Transverse colon (tissue), 4 donors: ENCODE measurements at regions not wholly inside any gene's neighbourhood (a gene's known extent, or its start where the extent isn't known, plus 50 kb on each side); places are given as distances from the start of the nearest gene placed in this dataset.

ENCODE experiments used
- DNase-seq: peaks from one replicate; pipeline ENCODE4 v3.0.0-alpha.2; 2019
- H3K27ac ChIP-seq, 4 donors: fragments of 200-600 bp; sonication (generic); 2 replicates each; pipeline ENCODE4 v1.5.1; 2016 to 2018; ENCODE audit warnings: inconsistent platforms in 4 of 4
- H3K27me3 ChIP-seq: fragments of 200-600 bp; sonication (generic); 2 replicates; pipeline ENCODE4 v1.5.1; 2017; ENCODE audit warnings: inconsistent platforms
- H3K36me3 ChIP-seq, 4 donors: fragments of 200-600 bp; sonication (generic); 2 replicates each; pipeline ENCODE4 v1.5.1; 2017 to 2019; ENCODE audit warnings: inconsistent platforms in 4 of 4
- H3K4me1 ChIP-seq, 4 donors: fragments of 200-600 bp; sonication (generic); 2 replicates each; pipeline ENCODE4 v1.5.1; 2017 to 2020; ENCODE audit warnings: inconsistent platforms in 4 of 4
- H3K4me3 ChIP-seq, 4 donors: fragments of 200-600 bp; sonication (generic); 1 replicate in 1 of 4; 2 replicates in 3 of 4; pipeline versions ENCODE4 v1.5.1 to v1.6.1; 2017 to 2019; ENCODE audit warnings: inconsistent platforms in 4 of 4
- H3K9me3 ChIP-seq, 2 donors: fragments of 200-600 bp; sonication (generic); 2 replicates each; pipeline ENCODE4 v1.5.1; 2017 to 2019; ENCODE audit warnings: inconsistent platforms in 2 of 2
- EP300 ChIP-seq: sonication (generic); formaldehyde crosslinking; IDR thresholded peaks from one replicate; pipeline ENCODE4 v1.6.1; 2017; ENCODE audit warnings: antibody characterized with exemption, low read depth
- POLR2A ChIP-seq: fragments of 450-650 bp; IDR thresholded peaks from one replicate; pipeline ENCODE4 v1.6.1; 2016; ENCODE audit warnings: antibody characterized with exemption, mild to moderate bottlenecking, moderate library complexity
- POLR2AphosphoS5 ChIP-seq, 3 donors: sonication (generic); formaldehyde crosslinking; IDR thresholded peaks; one replicate each; pipeline ENCODE4 v1.6.1; 2016; ENCODE audit warnings: antibody characterized with exemption in 3 of 3
- WGBS, 2 donors: methylation state at CpG; one replicate each; pipeline ENCODE4 v1.1.5; 2018; ENCODE audit warnings: low coverage in 1 of 2; 5-methylcytosine and 5-hydroxymethylcytosine counted together
- in situ Hi-C, 4 donors: fragments of 200-750 bp; cut with MboI; loops; one replicate each; pipeline versions ENCODE4 v1.15.0 to v1.15.1; 2017; ENCODE audit warnings: low sequenced_read_pairs in 3 of 4, low pct_ligation_motif_present in 1 of 4, low pct_unique_long_range_greater_than_20kb in 1 of 4
- intact Hi-C: fragments of 100-400 bp; cut with DNase I; formaldehyde crosslinking; loops from one replicate; pipeline ENCODE4 v1.15.1; 2023; ENCODE audit warnings: low total_unique reads
- TF ChIP-seq, protein P1 (sequence below), 5 experiments: fragments of 200-600 bp in 3 of 5; fragments of 450-650 bp in 2 of 5; sonication (generic) in 3 of 5; IDR thresholded peaks; 1 replicate in 2 of 5; 2 replicates in 3 of 5; pipeline ENCODE4 v1.5.1; 2016 to 2017; ENCODE audit warnings: antibody characterized with exemption in 5 of 5, inconsistent platforms in 3 of 5, mild to moderate bottlenecking in 2 of 5, moderate library complexity in 1 of 5

DNA sequence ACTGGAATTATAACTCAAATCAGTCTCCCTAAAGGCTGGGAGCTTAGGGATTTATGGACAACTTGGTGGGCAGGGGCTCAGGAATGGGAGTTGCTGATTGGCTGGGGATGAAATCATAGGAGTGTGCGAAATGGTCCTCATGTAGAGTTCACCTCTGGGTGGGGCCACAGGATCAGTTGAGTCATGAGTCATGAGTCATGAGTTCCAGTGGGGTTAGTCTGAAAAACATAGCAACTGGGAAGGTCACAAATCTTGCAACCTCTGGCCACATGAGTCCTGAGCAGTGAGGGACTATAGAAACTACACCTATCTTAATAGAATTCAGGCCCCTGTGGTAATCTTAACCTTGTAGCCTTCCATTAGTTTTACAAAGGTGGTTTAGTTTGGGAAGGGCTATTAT is 383.3 kb downstream of the RBM43 start:
- in situ Hi-C loops: no loop called here
- intact Hi-C loops: no loop called here
- Histone ChIP-seq H3K4me3 (no peak overlapping the region), H3K9me3 (no peaks in the 10 kb centered on the region), H3K27me3 (no peaks in the 10 kb centered on the region), H3K36me3 (no peaks in the 10 kb centered on the region), H3K4me1 (no peaks in the 10 kb centered on the region), H3K27ac (no peak overlapping the region)
- no peak for DNase-seq
- WGBS, 2 donors: 100% methylated on average over 1 of the region's 1 CpG; no CpG with 5 or more reads in 1 of the 2 donors
- TF ChIP-seq EP300: no peak
- TF ChIP-seq, protein P1, sequence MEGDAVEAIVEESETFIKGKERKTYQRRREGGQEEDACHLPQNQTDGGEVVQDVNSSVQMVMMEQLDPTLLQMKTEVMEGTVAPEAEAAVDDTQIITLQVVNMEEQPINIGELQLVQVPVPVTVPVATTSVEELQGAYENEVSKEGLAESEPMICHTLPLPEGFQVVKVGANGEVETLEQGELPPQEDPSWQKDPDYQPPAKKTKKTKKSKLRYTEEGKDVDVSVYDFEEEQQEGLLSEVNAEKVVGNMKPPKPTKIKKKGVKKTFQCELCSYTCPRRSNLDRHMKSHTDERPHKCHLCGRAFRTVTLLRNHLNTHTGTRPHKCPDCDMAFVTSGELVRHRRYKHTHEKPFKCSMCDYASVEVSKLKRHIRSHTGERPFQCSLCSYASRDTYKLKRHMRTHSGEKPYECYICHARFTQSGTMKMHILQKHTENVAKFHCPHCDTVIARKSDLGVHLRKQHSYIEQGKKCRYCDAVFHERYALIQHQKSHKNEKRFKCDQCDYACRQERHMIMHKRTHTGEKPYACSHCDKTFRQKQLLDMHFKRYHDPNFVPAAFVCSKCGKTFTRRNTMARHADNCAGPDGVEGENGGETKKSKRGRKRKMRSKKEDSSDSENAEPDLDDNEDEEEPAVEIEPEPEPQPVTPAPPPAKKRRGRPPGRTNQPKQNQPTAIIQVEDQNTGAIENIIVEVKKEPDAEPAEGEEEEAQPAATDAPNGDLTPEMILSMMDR (IDR thresholded peaks at IDR 0.05): no peak
- no peak for TF ChIP-seq POLR2AphosphoS5 (IDR thresholded peaks at IDR 0.05)
- no peak for TF ChIP-seq POLR2A

GRCh38 chr2:150876251-150876950 is 385.3 kb downstream of the RBM43 start:
- H3K36me3 ChIP-seq: no peaks in the 10 kb centered on the region
- WGBS, 2 donors: 54% methylated on average over 4 to 5 of the region's 5 CpGs
- H3K9me3 ChIP-seq: no peaks in the 10 kb centered on the region
- H3K27ac ChIP-seq: no peak overlapping the region
- intact Hi-C loops (no loop called here), in situ Hi-C loops (no loop called here)
- no peak overlapping the region for H3K4me3 ChIP-seq
- no peak for DNase-seq
- H3K27me3 ChIP-seq: no peaks in the 10 kb centered on the region
- no peak for TF ChIP-seq EP300
- H3K4me1 ChIP-seq: no peaks in the 10 kb centered on the region

GRCh38 chr2:150873396-150873772 is 385.9 kb upstream of the RND3 start:
- Histone ChIP-seq H3K4me1 (no peaks in the 10 kb centered on the region), H3K9me3 (no peaks in the 10 kb centered on the region), H3K36me3 (no peaks in the 10 kb centered on the region), H3K27me3 (no peaks in the 10 kb centered on the region), H3K4me3 (no peak overlapping the region), H3K27ac (no peak overlapping the region)
- DNase-seq: no peak
- in situ Hi-C loops (no loop called here), intact Hi-C loops (no loop called here)
- 81 to 100% methylated on average over 1 to 4 of the region's 4 CpGs for WGBS, 2 donors
- TF ChIP-seq, protein P1 (IDR thresholded peaks at IDR 0.05): no peak
- TF ChIP-seq POLR2A: no peak
- no peak for TF ChIP-seq POLR2AphosphoS5 (IDR thresholded peaks at IDR 0.05)
- TF ChIP-seq EP300: no peak

DNA sequence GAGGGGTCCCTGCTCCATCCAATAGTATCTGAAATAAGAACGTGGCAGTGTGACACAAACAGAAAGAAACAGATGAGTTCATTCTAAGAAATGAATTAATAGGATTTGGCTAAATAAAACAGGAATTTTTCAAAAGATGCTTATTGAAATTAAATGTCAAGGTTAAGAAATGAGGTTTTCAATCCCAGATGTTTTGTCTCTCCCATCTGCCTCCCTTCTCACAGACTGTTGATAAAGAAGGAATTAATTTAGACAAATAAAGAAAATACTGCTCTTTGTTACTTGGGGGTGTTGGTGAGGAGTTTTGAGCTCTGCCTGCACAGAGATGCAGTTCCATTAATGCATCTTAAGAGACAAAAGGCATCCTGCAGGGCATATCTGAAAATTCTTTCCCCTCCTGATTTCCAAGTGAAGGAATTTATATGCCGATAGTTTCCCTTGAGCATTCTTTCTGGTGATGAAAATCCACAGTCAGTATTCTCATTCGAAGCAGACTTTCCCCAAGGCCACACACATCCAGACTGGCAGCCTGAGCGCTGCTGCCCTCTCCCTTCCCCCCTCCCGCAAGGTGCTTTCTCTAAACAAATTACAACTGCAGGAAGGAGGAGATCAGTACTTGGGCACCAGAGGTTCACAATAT is 385.4 kb upstream of the RND3 start:
- WGBS, 2 donors: 35 to 45% methylated on average over 1 to 5 of the region's 5 CpGs
- intact Hi-C loops (no loop called here), in situ Hi-C loops (no loop called here)
- Histone ChIP-seq H3K4me3 (no peak overlapping the region), H3K27ac (no peak overlapping the region), H3K4me1 (no peaks in the 10 kb centered on the region), H3K36me3 (no peaks in the 10 kb centered on the region), H3K27me3 (no peaks in the 10 kb centered on the region), H3K9me3 (no peaks in the 10 kb centered on the region)
- no peak for TF ChIP-seq POLR2A
- TF ChIP-seq POLR2AphosphoS5 (IDR thresholded peaks at IDR 0.05): no peak
- no peak for TF ChIP-seq EP300
- TF ChIP-seq, protein P1 (IDR thresholded peaks at IDR 0.05): no peak
- DNase-seq: no peak

DNA sequence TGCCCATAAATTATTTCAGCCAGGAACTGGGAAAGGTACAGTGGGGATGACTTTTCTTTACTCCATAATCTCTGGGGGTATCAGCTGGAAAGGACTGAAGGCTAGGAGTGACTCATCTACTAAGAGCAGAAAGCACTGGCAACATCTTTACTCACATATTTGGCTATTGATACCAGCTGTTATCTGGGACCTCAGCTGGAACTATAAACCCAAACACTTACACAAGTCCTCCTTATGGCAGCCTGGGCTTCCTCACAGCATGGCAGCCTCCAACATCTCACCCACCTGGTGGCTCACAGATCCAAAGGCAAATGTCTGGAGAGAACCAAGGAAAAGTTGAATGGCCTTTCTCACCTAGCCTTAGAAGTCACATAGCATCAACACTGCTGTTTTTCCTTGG is 379.0 kb upstream of the RND3 start:
- intact Hi-C loops: no loop called here
- TF ChIP-seq POLR2AphosphoS5 (IDR thresholded peaks at IDR 0.05) (no peak), EP300 (no peak), POLR2A (no peak)
- TF ChIP-seq, protein P1 (IDR thresholded peaks at IDR 0.05): no peak
- Histone ChIP-seq H3K27me3 (no peaks in the 10 kb centered on the region), H3K36me3 (no peaks in the 10 kb centered on the region), H3K9me3 (no peaks in the 10 kb centered on the region), H3K4me1 (no peaks in the 10 kb centered on the region), H3K27ac (no peak overlapping the region), H3K4me3 (no peak overlapping the region)
- in situ Hi-C loops: no loop called here
- no peak for DNase-seq
